ENCODE measurements at regions not wholly inside any gene's neighbourhood (a gene's known extent, or its start where the extent isn't known, plus 50 kb on each side); places are given as distances from the start of the nearest gene placed in this dataset.

GRCh38 chr11:45393334-45393733 is 107.2 kb upstream of the SYT13 start:
- H3K27ac ChIP-seq (replicated peaks; ENCODE audit: low read length), result no peak overlapping the region

GRCh38 chr11:45392591-45393091 is 106.5 kb upstream of the SYT13 start:
- no peak overlapping the region for H3K27ac ChIP-seq (replicated peaks; ENCODE audit: low read length)
- no CpG with 5 or more reads among the region's 12 CpGs for WGBS, 2 donors (ENCODE audit: extremely low coverage in 2 of 2, insufficient read length in 2 of 2, insufficient replicate concordance in 1 of 2)
- no peak overlapping the region for H2AFZ ChIP-seq (ENCODE audit: low read length)
- no peak overlapping the region for H2BK15ac ChIP-seq (ENCODE audit: low read length)
- no peaks in the 10 kb centered on the region for H3K4me1 ChIP-seq (ENCODE audit: control insufficient read depth in 2 of 2, insufficient read depth in 1 of 2, low read depth in 1 of 2, low read length in 2 of 2)
- H3K27me3 ChIP-seq (ENCODE audit: control insufficient read depth in 3 of 3, insufficient read depth in 3 of 3, low read depth in 1 of 3, low read length in 3 of 3), result peaks cover 0 to 55% (median 0%) of the 10 kb centered on the region in 3 experiments
- no peak overlapping the region for H2BK12ac ChIP-seq (ENCODE audit: low read length)
- H2BK5ac ChIP-seq (ENCODE audit: low read length), result no peak overlapping the region
- H3K36me3 ChIP-seq (replicated peaks in 1 of 2; ENCODE audit: control insufficient read depth in 2 of 2, insufficient read depth in 2 of 2, low read length in 2 of 2), result no peaks in the 10 kb centered on the region
- H3K4me2 ChIP-seq (ENCODE audit: insufficient read depth, low read length, poor library complexity, severe bottlenecking), result no peak overlapping the region
- H4K8ac ChIP-seq (ENCODE audit: low read depth, low read length), result no peak overlapping the region
- H3K18ac ChIP-seq (ENCODE audit: low read length), result no peak overlapping the region
- H4K91ac ChIP-seq (ENCODE audit: low read depth, low read length, poor library complexity), result no peak overlapping the region
- no peak overlapping the region for H3K14ac ChIP-seq (ENCODE audit: low read length)
- no peaks in the 10 kb centered on the region for H3K79me1 ChIP-seq (ENCODE audit: low read depth, low read length)
- H3K9ac ChIP-seq (ENCODE audit: low read depth, low read length, poor library complexity), result no peak overlapping the region
- no peak overlapping the region for H3K23ac ChIP-seq (ENCODE audit: low read depth, low read length, poor library complexity)
- no peak overlapping the region for H2AK5ac ChIP-seq (ENCODE audit: low read depth, low read length)
- no peaks in the 10 kb centered on the region for H3K9me3 ChIP-seq (replicated peaks in 1 of 2; ENCODE audit: control insufficient read depth in 2 of 2, insufficient read depth in 1 of 2, low read depth in 1 of 2, low read length in 2 of 2)
- no peak overlapping the region for H2BK120ac ChIP-seq (ENCODE audit: low read depth, low read length)
- DNase-seq (ENCODE audit: low spot score), result no peak
- no peak overlapping the region for H3K4ac ChIP-seq (ENCODE audit: low read length)
- no peak overlapping the region for H3K4me3 ChIP-seq (ENCODE audit: low read length in 2 of 2)

More at GRCh38 chr11:45393334-45393733, 107.2 kb upstream of the SYT13 start:
- H2AK5ac ChIP-seq (ENCODE audit: low read depth, low read length), result peak overlapping the region; percentile 19
- no peak overlapping the region for H2BK120ac ChIP-seq (ENCODE audit: low read depth, low read length)
- H2BK15ac ChIP-seq (ENCODE audit: low read length), result no peak overlapping the region
- no peak for DNase-seq (ENCODE audit: low spot score)
- H3K79me1 ChIP-seq (ENCODE audit: low read depth, low read length), result no peaks in the 10 kb centered on the region
- no peak overlapping the region for H3K18ac ChIP-seq (ENCODE audit: low read length)
- H3K9me3 ChIP-seq (replicated peaks in 1 of 2; ENCODE audit: control insufficient read depth in 2 of 2, insufficient read depth in 1 of 2, low read depth in 1 of 2, low read length in 2 of 2), result no peaks in the 10 kb centered on the region
- peaks cover 0 to 52% (median 0%) of the 10 kb centered on the region in 3 experiments for H3K27me3 ChIP-seq (ENCODE audit: control insufficient read depth in 3 of 3, insufficient read depth in 3 of 3, low read depth in 1 of 3, low read length in 3 of 3)
- no peak overlapping the region for H3K14ac ChIP-seq (ENCODE audit: low read length)
- peak overlapping the region in 1 of 2 donors; percentile 15 for H3K4me3 ChIP-seq (ENCODE audit: low read length in 2 of 2)
- no peak overlapping the region for H2BK12ac ChIP-seq (ENCODE audit: low read length)
- no peak overlapping the region for H4K91ac ChIP-seq (ENCODE audit: low read depth, low read length, poor library complexity)
- no peak overlapping the region for H2AFZ ChIP-seq (ENCODE audit: low read length)
- no peak overlapping the region for H3K4ac ChIP-seq (ENCODE audit: low read length)
- no peak overlapping the region for H4K8ac ChIP-seq (ENCODE audit: low read depth, low read length)
- H3K4me2 ChIP-seq (ENCODE audit: insufficient read depth, low read length, poor library complexity, severe bottlenecking), result no peak overlapping the region
- H3K4me1 ChIP-seq (ENCODE audit: control insufficient read depth in 2 of 2, insufficient read depth in 1 of 2, low read depth in 1 of 2, low read length in 2 of 2), result no peaks in the 10 kb centered on the region
- no peak overlapping the region for H3K9ac ChIP-seq (ENCODE audit: low read depth, low read length, poor library complexity)
- WGBS, 2 donors (ENCODE audit: extremely low coverage in 2 of 2, insufficient read length in 2 of 2, insufficient replicate concordance in 1 of 2), result no CpG with 5 or more reads among the region's 6 CpGs
- no peak overlapping the region for H2BK5ac ChIP-seq (ENCODE audit: low read length)
- no peaks in the 10 kb centered on the region for H3K36me3 ChIP-seq (replicated peaks in 1 of 2; ENCODE audit: control insufficient read depth in 2 of 2, insufficient read depth in 2 of 2, low read length in 2 of 2)
- no peak overlapping the region for H3K23ac ChIP-seq (ENCODE audit: low read depth, low read length, poor library complexity)

- H2BK12ac ChIP-seq (ENCODE audit: low read length), result no peak overlapping the region
- no peak overlapping the region for H2AFZ ChIP-seq (ENCODE audit: low read length)
- peak overlapping the region; percentile 30 for H2BK120ac ChIP-seq (ENCODE audit: low read depth, low read length)
- no peak overlapping the region for H3K4me2 ChIP-seq (ENCODE audit: insufficient read depth, low read length, poor library complexity, severe bottlenecking)
- H2BK5ac ChIP-seq (ENCODE audit: low read length), result no peak overlapping the region
- no peaks in the 10 kb centered on the region for H3K79me1 ChIP-seq (ENCODE audit: low read depth, low read length)
- H2BK15ac ChIP-seq (ENCODE audit: low read length), result peak overlapping the region; percentile 24
- H3K9me3 ChIP-seq (replicated peaks in 1 of 2; ENCODE audit: control insufficient read depth in 2 of 2, insufficient read depth in 1 of 2, low read depth in 1 of 2, low read length in 2 of 2), result no peaks in the 10 kb centered on the region
- H3K4me1 ChIP-seq (ENCODE audit: control insufficient read depth in 2 of 2, insufficient read depth in 1 of 2, low read depth in 1 of 2, low read length in 2 of 2), result no peaks in the 10 kb centered on the region
- H3K18ac ChIP-seq (ENCODE audit: low read length), result no peak overlapping the region
- H3K23ac ChIP-seq (ENCODE audit: low read depth, low read length, poor library complexity), result no peak overlapping the region
- H3K27ac ChIP-seq (replicated peaks; ENCODE audit: low read length), result no peak overlapping the region
- no peak for DNase-seq (ENCODE audit: low spot score)
- WGBS, 2 donors (ENCODE audit: extremely low coverage in 2 of 2, insufficient read length in 2 of 2, insufficient replicate concordance in 1 of 2), result no CpG with 5 or more reads among the region's 8 CpGs
- H4K91ac ChIP-seq (ENCODE audit: low read depth, low read length, poor library complexity), result no peak overlapping the region
- no peak overlapping the region for H3K4ac ChIP-seq (ENCODE audit: low read length)
- no peak overlapping the region for H2AK5ac ChIP-seq (ENCODE audit: low read depth, low read length)
- H3K14ac ChIP-seq (ENCODE audit: low read length), result peak overlapping the region; percentile 5
- H3K9ac ChIP-seq (ENCODE audit: low read depth, low read length, poor library complexity), result no peak overlapping the region
- no peak overlapping the region for H3K4me3 ChIP-seq (ENCODE audit: low read length in 2 of 2)
- H4K8ac ChIP-seq (ENCODE audit: low read depth, low read length), result no peak overlapping the region
- H3K27me3 ChIP-seq (ENCODE audit: control insufficient read depth in 3 of 3, insufficient read depth in 3 of 3, low read depth in 1 of 3, low read length in 3 of 3), result peaks cover 0 to 55% (median 0%) of the 10 kb centered on the region in 3 experiments
- H3K36me3 ChIP-seq (replicated peaks in 1 of 2; ENCODE audit: control insufficient read depth in 2 of 2, insufficient read depth in 2 of 2, low read length in 2 of 2), result no peaks in the 10 kb centered on the region
Observed at GRCh38 chr11:45392154-45392553, 106.0 kb upstream of the SYT13 start.

GRCh38 chr11:45391168-45391850 is 105.2 kb upstream of the SYT13 start:
- Histone ChIP-seq H2BK12ac (ENCODE audit: low read length) (no peak overlapping the region), H4K91ac (ENCODE audit: low read depth, low read length, poor library complexity) (no peak overlapping the region), H2BK15ac (ENCODE audit: low read length) (peak overlapping the region; percentile 62), H3K9me3 (replicated peaks in 1 of 2; ENCODE audit: control insufficient read depth in 2 of 2, insufficient read depth in 1 of 2, low read depth in 1 of 2, low read length in 2 of 2) (no peaks in the 10 kb centered on the region), H3K18ac (ENCODE audit: low read length) (peak overlapping the region; percentile 19), H3K4ac (ENCODE audit: low read length) (no peak overlapping the region), H3K14ac (ENCODE audit: low read length) (no peak overlapping the region), H3K4me2 (ENCODE audit: insufficient read depth, low read length, poor library complexity, severe bottlenecking) (no peak overlapping the region), H4K8ac (ENCODE audit: low read depth, low read length) (no peak overlapping the region), H3K23ac (ENCODE audit: low read depth, low read length, poor library complexity) (no peak overlapping the region), H3K4me1 (ENCODE audit: control insufficient read depth in 2 of 2, insufficient read depth in 1 of 2, low read depth in 1 of 2, low read length in 2 of 2) (peaks cover 0 to 4% of the 10 kb centered on the region in 2 donors), H3K9ac (ENCODE audit: low read depth, low read length, poor library complexity) (no peak overlapping the region), H2BK5ac (ENCODE audit: low read length) (no peak overlapping the region), H2AFZ (ENCODE audit: low read length) (no peak overlapping the region), H3K36me3 (replicated peaks in 1 of 2; ENCODE audit: control insufficient read depth in 2 of 2, insufficient read depth in 2 of 2, low read length in 2 of 2) (no peaks in the 10 kb centered on the region), H3K79me1 (ENCODE audit: low read depth, low read length) (no peaks in the 10 kb centered on the region), H3K27me3 (ENCODE audit: control insufficient read depth in 3 of 3, insufficient read depth in 3 of 3, low read depth in 1 of 3, low read length in 3 of 3) (peaks cover 0 to 55% (median 0%) of the 10 kb centered on the region in 3 experiments), H2AK5ac (ENCODE audit: low read depth, low read length) (peak overlapping the region; percentile 60), H3K4me3 (ENCODE audit: low read length in 2 of 2) (no peak overlapping the region), H3K27ac (replicated peaks; ENCODE audit: low read length) (no peak overlapping the region), H2BK120ac (ENCODE audit: low read depth, low read length) (no peak overlapping the region)
- no CpG with 5 or more reads among the region's 9 CpGs for WGBS, 2 donors (ENCODE audit: extremely low coverage in 2 of 2, insufficient read length in 2 of 2, insufficient replicate concordance in 1 of 2)
- DNase-seq (ENCODE audit: low spot score), result no peak

Measured in neuronal stem cell (in vitro differentiated cells).